Mesothelial cell of epicardium (in vitro differentiated cells): ENCODE measurements at regions not wholly inside any gene's neighbourhood (a gene's known extent, or its start where the extent isn't known, plus 50 kb on each side); places are given as distances from the start of the nearest gene placed in this dataset.

Experiments used
- DNase-seq, 2 experiments: peaks; one replicate each; pipeline ENCODE4 v3.0.0; 2021; ENCODE audit warnings: low spot score in 2 of 2; ENCODE audit not compliant: unreplicated experiment in 2 of 2
- H3K27ac Mint-ChIP-seq: 2 replicates; pipeline ENCODE4 v1.8.0; 2021; ENCODE audit warnings: mixed read lengths
- H3K27me3 Mint-ChIP-seq: 2 replicates; pipeline ENCODE4 v1.8.0; 2021; ENCODE audit warnings: low read depth, mixed read lengths
- H3K36me3 Mint-ChIP-seq: 2 replicates; pipeline ENCODE4 v1.8.0; 2021; ENCODE audit warnings: mixed read lengths
- H3K4me1 Mint-ChIP-seq: 2 replicates; pipeline ENCODE4 v1.8.0; 2021; ENCODE audit warnings: mixed read lengths
- H3K4me3 Mint-ChIP-seq: 2 replicates; pipeline ENCODE4 v1.8.0; 2021; ENCODE audit warnings: mild to moderate bottlenecking, moderate library complexity, mixed read lengths
- H3K9me3 Mint-ChIP-seq: 2 replicates; pipeline ENCODE4 v1.8.0; 2021; ENCODE audit warnings: mixed read lengths
- TF ChIP-seq, protein P1 (sequence below): fragments of 200-600 bp; sonication (generic); IDR thresholded peaks from one replicate; pipeline ENCODE4 v1.5.0; 2021; ENCODE audit warnings: antibody characterized with exemption; ENCODE audit not compliant: unreplicated experiment

DNA sequence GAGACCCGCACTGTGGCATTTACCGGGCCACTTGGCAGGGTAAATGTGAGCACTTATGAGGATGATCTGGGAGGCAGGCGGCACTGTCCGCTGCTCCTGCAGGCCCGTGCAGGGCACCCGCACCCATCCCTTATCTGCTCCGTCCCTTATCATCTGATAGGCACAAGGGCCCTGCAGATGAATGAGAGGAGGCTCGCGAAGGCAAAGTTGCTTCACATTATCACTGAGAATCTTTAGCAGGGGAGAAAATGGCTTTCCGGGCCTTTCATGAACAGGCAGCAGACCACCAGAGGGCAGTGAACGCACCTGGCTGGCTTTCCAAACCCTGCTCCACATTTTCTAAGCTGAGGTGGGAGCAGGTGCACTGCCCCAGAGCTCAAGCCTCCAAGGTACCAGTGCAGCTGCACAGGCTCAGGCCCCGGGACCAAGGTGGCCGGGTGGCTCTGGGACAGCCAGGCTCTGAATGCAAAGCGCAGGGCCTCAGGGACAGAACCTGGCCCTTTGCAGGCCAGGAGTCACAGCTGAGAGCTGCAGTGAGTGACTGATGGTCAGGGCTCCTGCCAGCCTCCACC, 165.6 kb downstream of the SHANK2 start:
- peak in 1 of 2 experiments; percentile 58 for DNase-seq
- TF ChIP-seq, protein P1, sequence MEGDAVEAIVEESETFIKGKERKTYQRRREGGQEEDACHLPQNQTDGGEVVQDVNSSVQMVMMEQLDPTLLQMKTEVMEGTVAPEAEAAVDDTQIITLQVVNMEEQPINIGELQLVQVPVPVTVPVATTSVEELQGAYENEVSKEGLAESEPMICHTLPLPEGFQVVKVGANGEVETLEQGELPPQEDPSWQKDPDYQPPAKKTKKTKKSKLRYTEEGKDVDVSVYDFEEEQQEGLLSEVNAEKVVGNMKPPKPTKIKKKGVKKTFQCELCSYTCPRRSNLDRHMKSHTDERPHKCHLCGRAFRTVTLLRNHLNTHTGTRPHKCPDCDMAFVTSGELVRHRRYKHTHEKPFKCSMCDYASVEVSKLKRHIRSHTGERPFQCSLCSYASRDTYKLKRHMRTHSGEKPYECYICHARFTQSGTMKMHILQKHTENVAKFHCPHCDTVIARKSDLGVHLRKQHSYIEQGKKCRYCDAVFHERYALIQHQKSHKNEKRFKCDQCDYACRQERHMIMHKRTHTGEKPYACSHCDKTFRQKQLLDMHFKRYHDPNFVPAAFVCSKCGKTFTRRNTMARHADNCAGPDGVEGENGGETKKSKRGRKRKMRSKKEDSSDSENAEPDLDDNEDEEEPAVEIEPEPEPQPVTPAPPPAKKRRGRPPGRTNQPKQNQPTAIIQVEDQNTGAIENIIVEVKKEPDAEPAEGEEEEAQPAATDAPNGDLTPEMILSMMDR: peak; percentile 57
- no peaks in the 10 kb centered on the region for H3K4me1 Mint-ChIP-seq
- H3K27ac Mint-ChIP-seq: no peak overlapping the region
- H3K27me3 Mint-ChIP-seq: no peaks in the 10 kb centered on the region
- H3K4me3 Mint-ChIP-seq: no peak overlapping the region
- no peaks in the 10 kb centered on the region for H3K9me3 Mint-ChIP-seq
- no peaks in the 10 kb centered on the region for H3K36me3 Mint-ChIP-seq

DNA sequence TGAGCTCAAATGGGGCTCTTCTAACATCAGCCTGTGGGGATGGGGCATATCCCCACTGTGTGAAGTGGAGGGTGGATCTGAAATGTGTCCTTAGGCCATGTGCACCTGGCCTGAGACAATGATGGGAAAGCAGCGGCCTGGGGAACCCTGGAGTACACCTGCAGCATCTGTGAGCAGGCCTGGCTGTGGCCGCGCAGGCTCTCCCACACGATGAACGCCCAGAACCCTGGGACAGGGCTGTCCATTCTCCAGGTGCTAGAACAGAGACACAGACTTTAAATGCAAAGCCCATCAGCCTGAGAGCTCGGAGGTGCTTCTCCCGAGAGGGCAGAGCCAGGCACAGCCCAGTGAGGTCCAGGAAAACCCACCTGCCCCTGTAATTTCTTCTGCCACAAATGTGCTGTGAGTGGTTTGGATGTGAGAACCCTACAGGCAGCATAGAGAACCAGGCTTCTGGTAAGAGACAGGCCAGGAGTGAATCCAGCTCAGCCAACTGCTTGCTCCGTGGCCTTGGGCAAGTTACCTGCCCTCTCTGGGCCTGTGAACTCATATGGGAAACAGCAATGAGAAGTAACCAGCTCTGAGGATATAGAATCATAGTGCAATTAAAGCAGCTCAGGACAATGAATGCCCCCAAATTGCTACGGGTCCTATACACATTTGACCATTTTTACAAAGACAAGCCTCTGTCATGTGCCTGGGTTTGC, 167.9 kb downstream of the SHANK2 start:
- H3K4me1 Mint-ChIP-seq: no peaks in the 10 kb centered on the region
- TF ChIP-seq, protein P1: no peak
- H3K9me3 Mint-ChIP-seq: no peaks in the 10 kb centered on the region
- no peak for DNase-seq
- no peaks in the 10 kb centered on the region for H3K36me3 Mint-ChIP-seq
- H3K27ac Mint-ChIP-seq: no peak overlapping the region
- no peak overlapping the region for H3K4me3 Mint-ChIP-seq
- no peaks in the 10 kb centered on the region for H3K27me3 Mint-ChIP-seq

DNA sequence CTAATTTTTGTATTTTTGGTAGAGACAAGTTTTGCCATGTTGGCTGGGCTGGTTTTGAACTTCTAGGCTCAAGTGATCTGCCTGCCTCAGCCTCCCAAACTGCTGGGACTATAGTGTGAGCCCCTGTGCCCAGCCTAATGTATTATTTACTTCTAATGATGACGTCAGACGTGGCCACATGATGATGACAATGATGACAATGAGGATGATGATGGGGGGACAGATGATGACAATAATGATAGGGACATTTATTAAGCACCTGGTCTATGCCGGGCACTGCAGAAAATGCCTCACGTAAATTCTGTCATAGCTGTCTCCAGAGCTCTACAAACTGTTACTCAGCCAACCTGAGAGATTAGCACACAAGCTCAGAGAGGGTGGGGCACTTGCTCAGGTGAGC, 169.3 kb downstream of the SHANK2 start:
- H3K27ac Mint-ChIP-seq: no peak overlapping the region
- H3K36me3 Mint-ChIP-seq: no peaks in the 10 kb centered on the region
- TF ChIP-seq, protein P1: no peak
- DNase-seq: no peak
- H3K4me3 Mint-ChIP-seq: no peak overlapping the region
- no peaks in the 10 kb centered on the region for H3K27me3 Mint-ChIP-seq
- no peaks in the 10 kb centered on the region for H3K4me1 Mint-ChIP-seq
- peaks cover 3% of the 10 kb centered on the region for H3K9me3 Mint-ChIP-seq

DNA sequence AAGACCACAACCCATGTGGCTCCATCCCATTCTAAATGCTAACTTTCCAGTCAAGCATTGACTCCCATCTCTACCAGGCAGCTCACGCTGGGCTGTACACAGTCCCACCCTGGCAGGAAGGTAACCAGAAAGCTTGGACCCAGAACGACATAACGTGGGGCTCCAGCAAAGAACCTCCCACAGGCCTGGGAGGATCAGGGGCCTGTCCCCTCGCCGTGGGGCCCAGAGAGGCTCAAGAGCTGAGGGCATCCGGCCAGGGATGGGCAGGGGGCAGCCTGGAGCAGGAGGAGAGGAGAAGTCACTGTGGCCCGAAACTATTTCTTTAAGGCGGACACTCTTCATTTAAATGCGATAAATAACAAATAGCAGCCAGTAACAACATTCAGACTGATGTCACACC, 169.9 kb downstream of the SHANK2 start:
- peaks cover 5% of the 10 kb centered on the region for H3K9me3 Mint-ChIP-seq
- no peak overlapping the region for H3K27ac Mint-ChIP-seq
- TF ChIP-seq, protein P1: no peak
- no peaks in the 10 kb centered on the region for H3K4me1 Mint-ChIP-seq
- no peak for DNase-seq
- no peaks in the 10 kb centered on the region for H3K27me3 Mint-ChIP-seq
- H3K36me3 Mint-ChIP-seq: no peaks in the 10 kb centered on the region
- no peak overlapping the region for H3K4me3 Mint-ChIP-seq

DNA sequence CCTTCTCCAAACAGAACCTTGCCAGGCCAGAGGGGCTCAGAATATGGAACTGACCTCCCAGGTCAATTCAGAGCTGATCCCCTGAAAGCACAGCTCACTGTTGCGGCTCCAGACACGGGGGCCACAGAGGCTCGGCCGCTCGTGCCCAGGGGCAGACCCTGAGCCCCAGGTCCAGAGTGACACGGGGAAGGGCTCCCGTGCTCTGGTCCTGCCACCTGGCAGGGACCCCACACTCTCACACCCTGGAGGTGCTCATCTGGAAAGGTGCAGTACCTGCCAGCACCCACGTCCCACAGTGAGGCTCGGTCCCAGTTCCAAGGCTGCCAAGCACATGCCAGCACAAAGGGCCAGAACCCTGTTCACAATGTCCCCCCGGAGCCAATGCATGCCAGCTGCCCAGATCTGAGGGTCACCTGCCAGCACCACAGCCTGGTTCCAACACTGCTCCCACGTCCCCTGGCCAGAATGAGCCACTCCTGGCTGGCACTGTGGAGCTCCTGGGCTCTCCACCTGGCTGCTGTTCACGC, 170.6 kb downstream of the SHANK2 start:
- no peak for DNase-seq
- no peak overlapping the region for H3K4me3 Mint-ChIP-seq
- no peaks in the 10 kb centered on the region for H3K36me3 Mint-ChIP-seq
- peaks cover 10% of the 10 kb centered on the region for H3K9me3 Mint-ChIP-seq
- no peaks in the 10 kb centered on the region for H3K4me1 Mint-ChIP-seq
- no peak overlapping the region for H3K27ac Mint-ChIP-seq
- no peaks in the 10 kb centered on the region for H3K27me3 Mint-ChIP-seq
- TF ChIP-seq, protein P1: no peak
